ENCODE measurements at regions not wholly inside any gene's neighbourhood (a gene's known extent, or its start where the extent isn't known, plus 50 kb on each side); places are given as distances from the start of the nearest gene placed in this dataset.
"Not testable (repeated sequence)": the region's sequence is repeated elsewhere in the genome, so short reads cannot be mapped to it uniquely, and the experiment has no call there.

GRCh38 chr4:130029442-130029841 is 933.5 kb downstream of the C4orf33 start:
- no peak overlapping the region for H3K27ac ChIP-seq
- H3K4me3 ChIP-seq = no peak overlapping the region
- H3K36me3 ChIP-seq = no peaks in the 10 kb centered on the region
- DNase-seq = no peak
- TF ChIP-seq CTCF (IDR thresholded peaks at IDR 0.05) = no peak
- no peak for TF ChIP-seq POLR2A (IDR thresholded peaks at IDR 0.05)
- 25 to 38% methylated on average over 1 of the region's 1 CpG for WGBS, 2 donors
- H3K27me3 ChIP-seq = no peaks in the 10 kb centered on the region
- H3K9me3 ChIP-seq = no peaks in the 10 kb centered on the region
- intact Hi-C loops (cut with DNase I) = no loop called here
- no peaks in the 10 kb centered on the region for H3K4me1 ChIP-seq

- Histone ChIP-seq H3K27me3 (no peaks in the 10 kb centered on the region), H3K27ac (no peak overlapping the region), H3K36me3 (no peaks in the 10 kb centered on the region), H3K4me3 (no peak overlapping the region), H3K9me3 (no peaks in the 10 kb centered on the region), H3K4me1 (no peaks in the 10 kb centered on the region)
- no peak for DNase-seq
- intact Hi-C loops (cut with DNase I) = no loop called here
- WGBS, 2 donors = 86 to 91% methylated on average over 4 of the region's 4 CpGs
- TF ChIP-seq CTCF (IDR thresholded peaks at IDR 0.05) = no peak
- no peak for TF ChIP-seq POLR2A (IDR thresholded peaks at IDR 0.05)
These were observed 935.9 kb downstream of the C4orf33 start for GRCh38 chr4:130031858-130032257.

DNA sequence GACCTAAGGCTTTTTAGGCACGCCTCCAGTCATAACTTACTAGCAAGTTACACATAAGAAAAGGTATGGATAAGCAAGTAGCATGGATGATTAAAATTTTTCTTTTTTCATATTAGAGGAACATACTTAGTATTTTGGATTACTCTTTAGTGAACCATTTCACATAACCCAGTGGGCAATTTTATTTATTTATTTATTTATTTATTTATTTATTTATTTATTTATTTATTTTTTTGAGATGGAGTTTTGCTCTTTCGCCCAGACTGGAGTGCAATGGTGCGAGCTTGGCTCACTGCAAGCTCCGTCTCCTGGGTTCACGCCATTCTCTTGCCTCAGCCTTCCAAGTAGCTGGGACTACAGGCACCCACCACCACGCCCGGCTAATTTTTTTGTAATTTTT is 937.7 kb downstream of the C4orf33 start:
- H3K36me3 ChIP-seq; H3K27ac ChIP-seq; DNase-seq; H3K27me3 ChIP-seq; H3K4me1 ChIP-seq; H3K4me3 ChIP-seq; H3K9me3 ChIP-seq; intact Hi-C loops (cut with DNase I): not testable (repeated sequence)
- 86 to 96% methylated on average over 4 to 7 of the region's 7 CpGs for WGBS, 2 donors

- no peaks in the 10 kb centered on the region for H3K27me3 ChIP-seq
- H3K4me1 ChIP-seq = no peaks in the 10 kb centered on the region
- no peak overlapping the region for H3K27ac ChIP-seq
- no peak for DNase-seq
- H3K9me3 ChIP-seq = peaks cover 0 to 7% (median 0%) of the 10 kb centered on the region in 3 donors
- TF ChIP-seq POLR2A (IDR thresholded peaks at IDR 0.05) (no peak), CTCF (IDR thresholded peaks at IDR 0.05) (no peak)
- intact Hi-C loops (cut with DNase I) = no loop called here
- no peak overlapping the region for H3K4me3 ChIP-seq
- H3K36me3 ChIP-seq = no peaks in the 10 kb centered on the region
These were observed 938.9 kb downstream of the C4orf33 start for GRCh38 chr4:130034876-130035275.

- intact Hi-C loops (cut with DNase I) = no loop called here
- TF ChIP-seq CTCF (IDR thresholded peaks at IDR 0.05) (no peak), POLR2A (IDR thresholded peaks at IDR 0.05) (no peak)
- no peak for DNase-seq
- no peaks in the 10 kb centered on the region for H3K36me3 ChIP-seq
- peaks cover 0 to 7% (median 0%) of the 10 kb centered on the region in 3 donors for H3K9me3 ChIP-seq
- H3K4me1 ChIP-seq = no peaks in the 10 kb centered on the region
- WGBS, 2 donors = 0 to 23% methylated on average over 1 of the region's 1 CpG
- H3K27ac ChIP-seq = no peak overlapping the region
- H3K4me3 ChIP-seq = no peak overlapping the region
- H3K27me3 ChIP-seq = no peaks in the 10 kb centered on the region
These were observed 939.4 kb downstream of the C4orf33 start for GRCh38 chr4:130035391-130035790.

DNA sequence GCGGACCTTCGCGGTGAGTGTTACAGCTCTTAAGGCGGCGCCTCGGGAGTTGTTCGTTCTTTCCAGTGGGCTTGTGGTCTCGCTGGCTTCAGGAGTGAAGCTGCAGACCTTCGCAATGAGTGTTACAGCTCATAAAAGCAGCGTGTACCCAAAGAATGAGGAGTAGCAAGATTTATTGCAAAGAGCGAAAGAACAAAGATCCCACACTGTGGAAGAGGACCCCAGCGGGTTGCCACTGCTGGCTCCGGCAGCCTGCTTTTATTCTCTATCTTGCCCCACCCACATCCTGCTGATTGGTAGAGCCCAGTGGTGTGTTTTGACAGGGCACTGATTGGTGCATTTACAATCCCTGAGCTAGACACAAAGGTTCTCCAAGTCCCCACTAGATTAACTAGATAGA is 941.9 kb downstream of the C4orf33 start:
- H3K27ac ChIP-seq; intact Hi-C loops (cut with DNase I); H3K9me3 ChIP-seq; H3K4me1 ChIP-seq; H3K36me3 ChIP-seq; H3K27me3 ChIP-seq; H3K4me3 ChIP-seq; DNase-seq: not testable (repeated sequence)
- 91 to 93% methylated on average over 12 to 13 of the region's 13 CpGs for WGBS, 2 donors

GRCh38 chr4:130038540-130038939 is 942.6 kb downstream of the C4orf33 start:
- H3K4me3 ChIP-seq; H3K27ac ChIP-seq; H3K36me3 ChIP-seq; intact Hi-C loops (cut with DNase I); DNase-seq; H3K4me1 ChIP-seq; H3K27me3 ChIP-seq; H3K9me3 ChIP-seq: not testable (repeated sequence)
- WGBS, 2 donors = no CpG with 5 or more reads among the region's 32 CpGs
